PFSK-1 (cell line): ENCODE measurements at regions not wholly inside any gene's neighbourhood (a gene's known extent, or its start where the extent isn't known, plus 50 kb on each side); places are given as distances from the start of the nearest gene placed in this dataset.

Experiments used
- FOXP2 ChIP-seq: optimal IDR thresholded peaks from 2 replicates; pipeline ENCODE3; 2011; ENCODE audit warnings: borderline replicate concordance, control low read depth, inconsistent platforms; ENCODE audit not compliant: insufficient read depth; ENCODE audit errors: extremely low read length, extremely low read depth
- POLR2AphosphoS5 ChIP-seq: IDR thresholded peaks from 2 replicates; pipeline ENCODE4 v1.6.1; 2012; ENCODE audit warnings: low read depth, mild to moderate bottlenecking, control low read depth, low read length, moderate library complexity
- REST ChIP-seq, 2 experiments: IDR thresholded peaks; 2 replicates each; pipeline versions ENCODE4 v1.6.1 to v1.8.0; 2011 to 2012; ENCODE audit warnings: low read depth in 2 of 2, low read length in 2 of 2, control low read depth in 1 of 2, inconsistent platforms in 1 of 2, mild to moderate bottlenecking in 1 of 2, moderate library complexity in 1 of 2; ENCODE audit not compliant: insufficient read depth in 1 of 2
- SIN3A ChIP-seq: IDR thresholded peaks from 2 replicates; pipeline ENCODE4 v1.6.1; 2012; ENCODE audit warnings: mild to moderate bottlenecking, low read length, moderate library complexity, borderline replicate concordance; ENCODE audit not compliant: insufficient read depth
- TAF1 ChIP-seq: IDR thresholded peaks from 2 replicates; pipeline ENCODE4 v1.6.1; 2012; ENCODE audit warnings: low read length, control low read depth, borderline replicate concordance; ENCODE audit not compliant: insufficient read depth

GRCh38 chr2:192345287-192345686, 150.6 kb upstream of the TMEFF2 start:
- TF ChIP-seq POLR2AphosphoS5 (no peak), SIN3A (no peak), REST (IDR thresholded peaks at IDR 0.05; ENCODE audit: insufficient read depth in 1 of 2, low read depth in 2 of 2, low read length in 2 of 2) (no peak), FOXP2 (no peak), TAF1 (no peak)

- TF ChIP-seq FOXP2, result no peak
- no peak for TF ChIP-seq TAF1
- TF ChIP-seq SIN3A, result no peak
- TF ChIP-seq REST (IDR thresholded peaks at IDR 0.05; ENCODE audit: insufficient read depth in 1 of 2, low read depth in 2 of 2, low read length in 2 of 2), result no peak
- TF ChIP-seq POLR2AphosphoS5, result no peak
Observed at GRCh38 chr2:192333642-192334041, 138.9 kb upstream of the TMEFF2 start.

- TF ChIP-seq FOXP2 (no peak), POLR2AphosphoS5 (no peak)
Observed at GRCh38 chr2:192328297-192328696, 133.6 kb upstream of the TMEFF2 start.

GRCh38 chr2:192327576-192327975, 132.8 kb upstream of the TMEFF2 start:
- no peak for TF ChIP-seq TAF1
- no peak for TF ChIP-seq REST (IDR thresholded peaks at IDR 0.05; ENCODE audit: insufficient read depth in 1 of 2, low read depth in 2 of 2, low read length in 2 of 2)
- no peak for TF ChIP-seq POLR2AphosphoS5
- TF ChIP-seq FOXP2, result no peak
- TF ChIP-seq SIN3A, result no peak

GRCh38 chr2:192315543-192315942, 120.8 kb upstream of the TMEFF2 start:
- TF ChIP-seq FOXP2 (no peak), SIN3A (no peak), TAF1 (no peak), POLR2AphosphoS5 (no peak), REST (IDR thresholded peaks at IDR 0.05; ENCODE audit: insufficient read depth in 1 of 2, low read depth in 2 of 2, low read length in 2 of 2) (no peak)
